GM19463 (cell line): ENCODE measurements at regions not wholly inside any gene's neighbourhood (a gene's known extent, or its start where the extent isn't known, plus 50 kb on each side); places are given as distances from the start of the nearest gene placed in this dataset.

Source experiments
- ATAC-seq: cut with Tn5 transposase; IDR thresholded peaks from one replicate; pipeline ENCODE4 v1.9.1; 2021; ENCODE audit warnings: mild to moderate bottlenecking, moderate library complexity; ENCODE audit not compliant: unreplicated experiment

DNA sequence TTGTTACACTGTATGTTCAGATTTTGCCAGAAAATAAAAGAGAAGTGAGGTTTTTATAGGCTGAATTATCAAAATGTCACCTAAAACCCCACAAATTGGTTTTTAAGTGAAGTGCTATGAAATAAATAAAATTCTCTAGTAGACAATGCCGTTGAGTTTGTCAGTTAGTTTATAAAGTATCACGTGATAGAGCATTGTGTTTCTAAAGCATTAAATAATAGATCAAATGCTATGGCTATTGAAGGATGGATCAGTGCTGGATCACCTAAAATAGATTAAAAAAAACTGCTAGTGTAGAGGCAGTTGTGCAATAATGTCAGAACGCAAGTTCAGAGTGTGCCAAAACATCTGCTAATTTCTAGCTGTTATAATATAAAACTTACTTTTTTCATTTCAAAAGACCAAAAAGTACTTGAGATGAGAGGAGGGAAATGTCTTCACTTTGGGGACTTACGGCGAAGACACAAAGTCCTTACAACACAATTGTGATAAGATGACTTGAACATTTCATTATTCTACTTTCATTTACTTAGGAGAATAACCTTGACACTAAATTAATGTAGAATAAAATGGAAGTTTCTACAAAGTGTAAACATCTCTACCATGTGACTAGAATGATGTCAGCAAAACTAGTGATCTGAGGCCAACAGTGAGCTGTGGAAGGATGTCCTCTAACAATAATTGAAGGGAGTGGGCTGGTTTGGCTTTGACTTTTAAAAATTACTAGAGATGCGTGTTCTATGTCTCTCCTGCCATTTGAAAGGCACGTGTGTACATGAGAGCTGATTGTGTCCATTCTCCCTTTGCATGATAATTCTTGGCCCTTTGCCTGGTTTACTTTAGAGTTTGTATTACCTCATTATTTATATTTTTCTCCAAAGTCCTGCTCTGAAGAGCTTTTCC lies 154.4 kb upstream of the PDE3A start:
- no peak for ATAC-seq

DNA sequence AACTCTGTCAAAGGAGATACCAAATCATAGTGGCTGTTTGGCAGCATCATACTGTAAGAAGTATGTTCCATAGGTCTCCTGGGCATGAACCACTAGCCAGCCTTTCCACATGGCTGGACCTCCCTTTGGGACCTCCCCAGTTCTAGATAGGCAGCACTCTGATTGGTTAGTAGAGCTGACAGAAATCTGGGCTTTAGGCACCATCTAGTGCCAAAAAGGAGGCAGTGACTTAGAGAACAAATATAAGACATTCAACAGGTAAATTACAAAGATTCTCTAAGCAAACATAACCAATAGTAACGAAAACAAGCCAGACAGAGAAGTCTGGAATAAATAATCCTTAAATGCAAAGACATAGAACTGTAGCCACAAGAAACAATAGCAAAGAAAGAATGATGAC lies 148.0 kb upstream of the PDE3A start:
- ATAC-seq = no peak

DNA sequence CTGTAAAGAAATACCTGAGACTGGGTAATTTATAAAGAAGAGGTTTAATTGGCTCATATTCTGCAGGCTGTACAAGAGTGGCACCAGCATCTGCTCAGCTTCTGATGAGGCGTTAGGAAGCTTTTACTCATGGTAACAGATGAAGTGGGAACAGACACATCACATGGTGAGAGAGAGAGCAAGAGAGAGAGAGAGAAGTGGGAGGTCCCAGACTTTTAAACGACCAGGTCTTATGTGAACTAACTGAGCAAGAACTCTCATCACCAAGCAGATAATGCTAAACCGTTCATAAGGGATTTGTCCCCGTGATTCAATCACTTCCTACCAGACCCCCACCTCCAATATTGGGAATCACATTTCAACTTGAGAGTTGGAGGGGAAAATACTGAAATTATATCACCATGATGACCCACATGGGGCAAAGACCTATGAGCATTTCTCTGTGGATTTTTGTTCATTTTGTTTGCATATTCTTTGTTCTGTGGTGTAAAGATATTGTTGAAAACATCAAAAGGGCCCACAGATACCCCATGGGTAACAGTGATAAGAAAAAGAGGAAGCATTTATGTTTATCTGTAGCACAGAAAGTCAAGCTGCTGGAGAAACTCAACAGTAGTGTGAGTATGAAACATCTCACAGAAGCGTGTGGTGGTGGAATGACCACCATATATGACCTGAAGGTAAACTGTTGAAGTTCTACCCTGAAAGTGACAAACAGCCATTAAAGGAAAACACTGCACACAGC lies 135.2 kb upstream of the PDE3A start:
- ATAC-seq = no peak

DNA sequence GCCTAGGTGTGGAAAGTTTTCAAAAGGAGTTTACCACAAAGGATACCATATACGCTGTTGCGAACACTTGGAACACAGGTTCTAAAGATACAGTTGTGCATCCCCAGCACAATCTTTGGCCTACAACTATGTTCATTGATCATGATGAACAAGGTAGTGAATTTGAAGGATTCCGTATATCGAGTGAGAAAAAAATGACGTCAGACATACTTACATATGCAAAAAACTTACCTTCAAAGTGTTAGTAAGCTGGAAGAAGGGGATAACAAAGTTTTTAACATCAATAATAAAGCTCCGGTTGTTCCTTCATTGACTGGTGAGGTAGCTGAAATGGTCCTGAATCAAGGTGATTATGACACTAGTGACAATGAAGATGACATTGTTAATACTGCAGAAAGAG lies 133.9 kb upstream of the PDE3A start:
- no peak for ATAC-seq

DNA sequence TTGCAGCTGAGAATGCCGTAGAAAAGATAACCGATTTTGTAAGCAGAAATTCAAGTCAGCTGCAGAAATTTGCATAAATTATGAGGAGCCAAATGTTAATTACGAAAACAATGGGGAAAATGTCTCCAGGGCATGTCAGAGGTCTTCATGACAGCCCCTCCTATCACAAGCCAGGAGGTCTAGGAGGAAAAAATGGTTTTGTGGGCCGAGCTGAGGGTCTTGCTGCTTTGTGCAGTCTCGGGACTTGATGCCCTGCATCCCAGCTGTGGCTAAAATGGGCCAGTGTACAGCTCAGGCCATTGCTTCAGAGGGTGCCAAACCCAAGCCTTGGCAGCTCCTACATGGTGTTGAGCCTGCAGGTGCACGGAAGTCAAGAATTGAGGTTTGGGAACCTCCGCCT lies 131.2 kb upstream of the PDE3A start:
- no peak for ATAC-seq

DNA sequence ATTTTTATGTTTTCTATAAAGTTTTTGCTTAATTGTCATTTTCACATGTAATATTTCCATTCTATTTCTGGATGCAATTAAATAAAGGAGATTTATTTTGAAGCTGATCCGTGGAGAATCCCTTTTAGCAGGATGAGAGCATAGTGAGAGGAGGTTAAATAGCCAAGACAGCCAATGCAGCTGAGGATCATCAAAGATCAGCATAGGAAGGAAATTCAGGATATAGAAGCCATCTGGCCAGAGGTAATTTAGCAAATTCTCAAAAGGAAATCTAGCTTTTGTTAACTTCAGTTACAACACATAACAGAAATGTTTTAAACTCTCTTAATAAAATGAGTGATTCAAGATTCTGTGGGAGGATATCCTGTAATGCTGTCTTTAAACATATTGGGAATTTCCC lies 122.8 kb upstream of the PDE3A start:
- ATAC-seq = no peak

- no peak for ATAC-seq
Measured at GRCh38 chr12:20248646-20249045, 119.7 kb upstream of the PDE3A start.

GRCh38 chr12:20250761-20251160 lies 117.6 kb upstream of the PDE3A start:
- no peak for ATAC-seq

DNA sequence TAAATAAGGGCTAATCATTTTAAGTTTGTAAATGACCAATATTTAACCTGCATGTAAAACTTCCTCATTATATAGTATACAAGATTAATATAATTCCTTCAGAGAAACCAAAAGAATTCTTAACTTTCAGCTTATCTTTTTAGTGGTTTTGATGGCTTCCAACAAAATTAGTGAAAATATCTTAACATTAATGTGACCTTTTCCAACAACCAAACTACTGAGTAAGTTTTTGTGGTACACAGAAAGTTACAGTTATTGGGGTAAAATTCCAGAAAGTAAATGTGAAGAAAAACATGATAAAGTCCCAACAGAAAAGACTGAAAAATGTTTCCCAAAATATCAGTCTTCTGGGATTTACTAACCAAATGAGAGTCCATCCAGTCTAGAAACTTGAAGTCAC lies 111.0 kb upstream of the PDE3A start:
- ATAC-seq = no peak

DNA sequence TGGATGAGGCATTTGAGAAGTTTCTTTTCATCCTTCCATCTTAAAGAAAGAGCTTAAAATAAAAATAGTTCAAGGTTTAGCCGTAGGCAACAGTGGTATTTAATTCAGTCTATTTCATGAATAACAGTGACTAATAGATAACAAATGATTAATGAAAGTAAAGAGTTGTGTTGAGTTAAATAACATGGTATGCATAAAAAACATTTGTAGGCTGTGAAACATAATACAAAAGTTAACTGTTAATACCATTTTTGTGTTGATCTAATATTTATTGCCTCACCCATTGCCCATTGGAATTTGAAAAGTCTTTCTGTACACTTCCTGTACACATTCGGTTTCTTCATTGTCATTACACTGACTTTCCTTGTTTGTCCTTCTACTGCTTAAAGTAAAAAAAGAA lies 108.6 kb upstream of the PDE3A start:
- no peak for ATAC-seq

GRCh38 chr12:20260851-20261250 lies 107.5 kb upstream of the PDE3A start:
- ATAC-seq = no peak

GRCh38 chr12:20262119-20262518 lies 106.2 kb upstream of the PDE3A start:
- ATAC-seq = no peak

- no peak for ATAC-seq
Measured at GRCh38 chr12:20264026-20264425, 104.3 kb upstream of the PDE3A start.

- ATAC-seq = no peak
Measured at GRCh38 chr12:20264608-20265114, 103.7 kb upstream of the PDE3A start.

GRCh38 chr12:20268121-20268732 lies 100.1 kb upstream of the PDE3A start:
- ATAC-seq = no peak

DNA sequence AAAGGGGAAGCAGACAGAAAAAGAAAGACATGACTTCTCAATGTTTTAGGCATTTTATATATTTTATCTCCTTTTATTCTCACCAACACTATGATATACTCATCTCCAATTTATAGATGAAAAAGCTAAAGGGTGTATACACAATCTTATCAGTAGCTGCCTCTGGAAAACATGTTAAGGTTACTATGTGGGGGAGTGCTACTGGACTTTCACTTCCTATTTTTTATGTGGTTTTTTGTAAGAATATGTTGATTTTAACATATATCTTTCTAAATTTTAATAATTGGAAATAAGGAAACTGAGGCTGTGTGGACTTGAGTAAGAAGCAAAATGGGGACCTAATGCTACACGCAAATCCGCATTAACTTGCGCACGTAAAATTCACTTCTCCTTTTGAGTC lies 99.6 kb upstream of the PDE3A start:
- no peak for ATAC-seq

- ATAC-seq = no peak
Measured at GRCh38 chr12:20269337-20270067, 98.8 kb upstream of the PDE3A start.

DNA sequence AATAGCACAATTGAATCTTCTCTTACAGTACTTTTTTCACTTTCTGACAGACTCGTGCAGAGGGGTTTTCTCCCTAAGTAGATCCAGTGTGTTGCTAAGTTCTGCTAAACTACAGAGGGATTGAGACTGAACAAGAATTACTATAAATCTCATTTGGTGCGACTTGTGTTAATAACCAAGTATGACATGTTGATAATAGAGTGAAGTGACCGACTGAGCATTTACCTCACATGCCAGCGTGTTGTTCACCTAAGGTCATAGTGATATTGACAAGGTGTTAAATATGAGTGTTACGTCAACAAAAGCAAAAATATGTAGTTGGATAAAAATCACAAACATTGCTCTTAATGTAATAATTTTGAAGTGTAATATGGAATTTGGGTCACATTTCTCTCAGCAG lies 97.8 kb upstream of the PDE3A start:
- no peak for ATAC-seq

DNA sequence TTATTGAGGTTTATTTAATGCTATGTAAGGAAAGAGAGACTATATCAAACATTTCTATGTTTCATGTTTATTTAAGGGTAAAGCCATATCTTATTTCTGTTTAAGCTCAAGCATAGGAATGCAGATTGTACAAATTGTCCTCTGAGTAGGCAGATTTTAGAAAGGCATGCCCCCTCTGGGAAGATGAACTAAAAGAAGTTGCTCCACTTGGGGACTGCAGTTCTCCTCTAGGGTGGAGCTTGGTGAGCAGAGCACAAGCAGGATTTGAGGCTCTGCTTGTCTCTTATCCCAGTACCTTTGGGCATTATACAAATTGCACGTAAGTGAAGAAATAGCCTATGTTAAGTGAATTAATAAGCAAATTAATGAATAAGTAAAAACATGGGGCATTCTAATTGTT lies 96.2 kb upstream of the PDE3A start:
- no peak for ATAC-seq

DNA sequence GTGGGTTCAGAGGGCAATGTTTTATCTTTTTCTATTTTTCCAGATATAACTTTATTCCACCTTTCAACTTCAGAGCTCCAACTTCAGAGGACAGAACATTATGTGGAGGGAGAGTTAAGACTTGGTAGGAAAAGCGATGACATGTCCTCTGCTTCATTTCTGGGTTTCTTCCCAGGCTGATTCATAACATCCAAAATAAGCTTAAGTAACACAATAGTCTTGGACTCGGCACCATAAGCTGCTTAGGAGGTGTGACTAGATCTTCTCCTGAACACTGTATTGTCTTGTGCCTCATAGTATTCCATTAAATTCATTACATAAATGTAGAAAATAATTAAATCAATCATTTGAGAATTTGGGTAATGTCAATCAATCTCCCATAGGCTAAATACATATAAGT lies 95.5 kb upstream of the PDE3A start:
- no peak for ATAC-seq

DNA sequence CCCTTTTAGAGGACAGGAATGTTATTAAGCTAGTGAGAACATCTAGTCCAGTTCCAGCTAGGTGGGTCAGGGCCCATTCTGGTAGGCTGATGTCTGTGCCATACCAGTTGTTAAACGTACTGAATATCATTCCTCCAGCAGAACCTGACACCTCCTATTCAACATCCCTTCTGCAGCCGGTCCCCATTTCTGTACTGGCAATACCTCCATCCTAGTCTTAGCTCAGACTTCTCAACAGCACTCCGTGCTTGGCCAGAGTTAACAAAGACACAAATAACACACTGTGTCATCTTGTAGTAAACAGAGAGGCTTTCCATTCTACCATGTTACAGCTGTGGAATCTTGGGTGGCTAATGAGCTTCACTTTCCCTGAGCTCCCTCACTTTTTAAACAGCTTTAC lies 94.3 kb upstream of the PDE3A start:
- ATAC-seq = no peak
